Astrocyte (in vitro differentiated cells and primary cell): ENCODE measurements at regions not wholly inside any gene's neighbourhood (a gene's known extent, or its start where the extent isn't known, plus 50 kb on each side); places are given as distances from the start of the nearest gene placed in this dataset.

Experiments
- CTCF ChIP-seq: IDR thresholded peaks from 2 replicates; pipeline ENCODE4 v1.5.1; 2011; ENCODE audit warnings: low read depth, mild to moderate bottlenecking, inconsistent platforms, low read length, moderate library complexity; ENCODE audit not compliant: insufficient read depth
- EZH2 ChIP-seq: IDR thresholded peaks from 2 replicates; pipeline ENCODE4 v1.6.1; 2012; ENCODE audit warnings: mild to moderate bottlenecking, low read length, inconsistent platforms; ENCODE audit not compliant: insufficient read depth

- TF ChIP-seq CTCF, result no peak
- no peak for TF ChIP-seq EZH2
These were observed 804.4 kb downstream of the BRD1 start for GRCh38 chr22:49023161-49023878.
